Uterus (tissue), 3 donors: ENCODE measurements at regions not wholly inside any gene's neighbourhood (a gene's known extent, or its start where the extent isn't known, plus 50 kb on each side); places are given as distances from the start of the nearest gene placed in this dataset.

Source experiments
- DNase-seq, 2 donors: peaks; one replicate each; pipeline ENCODE4 v3.0.0-alpha.2; 2019 to 2020
- H3K27ac ChIP-seq, 2 donors: fragments of 200-600 bp; sonication (generic); 1 replicate in 1 of 2; 2 replicates in 1 of 2; pipeline ENCODE4 v1.5.1; 2016 to 2018
- H3K27me3 ChIP-seq, 2 donors: fragments of 200-600 bp; sonication (generic); one replicate each; pipeline ENCODE4 v1.5.1; 2018 to 2019; ENCODE audit warnings: control low read depth in 1 of 2
- H3K36me3 ChIP-seq, 2 donors: fragments of 200-600 bp; sonication (generic); one replicate each; pipeline ENCODE4 v1.5.1; 2019; ENCODE audit warnings: control low read depth in 1 of 2
- H3K4me1 ChIP-seq, 2 donors: fragments of 200-600 bp; sonication (generic); one replicate each; pipeline ENCODE4 v1.5.1; 2018 to 2019; ENCODE audit warnings: control low read depth in 1 of 2
- H3K4me3 ChIP-seq, 2 donors: fragments of 200-600 bp; sonication (generic); 1 replicate in 1 of 2; 2 replicates in 1 of 2; pipeline ENCODE4 v1.5.1; 2018 to 2019; ENCODE audit warnings: mild to moderate bottlenecking in 1 of 2
- H3K9me3 ChIP-seq, 2 donors: fragments of 200-600 bp; sonication (generic); one replicate each; pipeline ENCODE4 v1.5.1; 2019; ENCODE audit warnings: control low read depth in 1 of 2
- POLR2A ChIP-seq, 2 donors: fragments of 450-650 bp; IDR thresholded peaks; one replicate each; pipeline ENCODE4 v1.6.1; 2016; ENCODE audit warnings: antibody characterized with exemption in 2 of 2, mild to moderate bottlenecking in 1 of 2, moderate library complexity in 1 of 2
- intact Hi-C: fragments of 100-400 bp; cut with DNase I; formaldehyde crosslinking; loops from one replicate; pipeline ENCODE4 v1.15.1; 2023; ENCODE audit warnings: low total_unique reads
- TF ChIP-seq, protein P1 (sequence below), 4 experiments: fragments of 200-600 bp in 2 of 4; fragments of 450-650 bp in 2 of 4; sonication (generic) in 2 of 4; IDR thresholded peaks; one replicate each; pipeline ENCODE4 v1.5.1; 2016 to 2019; ENCODE audit warnings: antibody characterized with exemption in 4 of 4, mild to moderate bottlenecking in 2 of 4, moderate library complexity in 1 of 4
- donor health status: DM: yes; HTN: yes; CAD: no.

DNA sequence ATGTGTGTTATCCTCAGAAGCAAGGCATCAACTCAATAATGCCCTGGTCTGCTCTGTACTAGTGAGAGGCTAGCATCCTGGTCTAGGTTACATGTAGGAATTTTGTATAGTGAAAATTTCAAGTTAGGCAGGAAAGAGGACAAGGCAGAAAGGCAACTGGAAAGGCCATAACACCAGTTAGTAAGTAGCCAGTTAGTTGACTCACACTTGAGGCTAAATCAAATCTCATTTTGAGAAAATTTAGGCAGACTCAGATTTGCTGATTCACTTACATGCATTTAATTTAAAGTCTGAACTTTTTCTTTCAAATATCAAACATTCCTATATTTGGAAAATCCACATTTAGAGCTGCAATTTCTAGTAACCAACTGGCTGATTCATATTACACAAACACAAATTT is 184.5 kb upstream of the TCF21 start:
- no peaks in the 10 kb centered on the region for H3K4me1 ChIP-seq
- H3K27me3 ChIP-seq: no peaks in the 10 kb centered on the region
- TF ChIP-seq, protein P1, sequence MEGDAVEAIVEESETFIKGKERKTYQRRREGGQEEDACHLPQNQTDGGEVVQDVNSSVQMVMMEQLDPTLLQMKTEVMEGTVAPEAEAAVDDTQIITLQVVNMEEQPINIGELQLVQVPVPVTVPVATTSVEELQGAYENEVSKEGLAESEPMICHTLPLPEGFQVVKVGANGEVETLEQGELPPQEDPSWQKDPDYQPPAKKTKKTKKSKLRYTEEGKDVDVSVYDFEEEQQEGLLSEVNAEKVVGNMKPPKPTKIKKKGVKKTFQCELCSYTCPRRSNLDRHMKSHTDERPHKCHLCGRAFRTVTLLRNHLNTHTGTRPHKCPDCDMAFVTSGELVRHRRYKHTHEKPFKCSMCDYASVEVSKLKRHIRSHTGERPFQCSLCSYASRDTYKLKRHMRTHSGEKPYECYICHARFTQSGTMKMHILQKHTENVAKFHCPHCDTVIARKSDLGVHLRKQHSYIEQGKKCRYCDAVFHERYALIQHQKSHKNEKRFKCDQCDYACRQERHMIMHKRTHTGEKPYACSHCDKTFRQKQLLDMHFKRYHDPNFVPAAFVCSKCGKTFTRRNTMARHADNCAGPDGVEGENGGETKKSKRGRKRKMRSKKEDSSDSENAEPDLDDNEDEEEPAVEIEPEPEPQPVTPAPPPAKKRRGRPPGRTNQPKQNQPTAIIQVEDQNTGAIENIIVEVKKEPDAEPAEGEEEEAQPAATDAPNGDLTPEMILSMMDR (IDR thresholded peaks at IDR 0.05): no peak
- H3K9me3 ChIP-seq: no peaks in the 10 kb centered on the region
- no peaks in the 10 kb centered on the region for H3K36me3 ChIP-seq
- no peak for DNase-seq
- peak overlapping the region in 1 of 2 donors; percentile 17 for H3K27ac ChIP-seq
- no peak overlapping the region for H3K4me3 ChIP-seq
- intact Hi-C loops: no loop called here

DNA sequence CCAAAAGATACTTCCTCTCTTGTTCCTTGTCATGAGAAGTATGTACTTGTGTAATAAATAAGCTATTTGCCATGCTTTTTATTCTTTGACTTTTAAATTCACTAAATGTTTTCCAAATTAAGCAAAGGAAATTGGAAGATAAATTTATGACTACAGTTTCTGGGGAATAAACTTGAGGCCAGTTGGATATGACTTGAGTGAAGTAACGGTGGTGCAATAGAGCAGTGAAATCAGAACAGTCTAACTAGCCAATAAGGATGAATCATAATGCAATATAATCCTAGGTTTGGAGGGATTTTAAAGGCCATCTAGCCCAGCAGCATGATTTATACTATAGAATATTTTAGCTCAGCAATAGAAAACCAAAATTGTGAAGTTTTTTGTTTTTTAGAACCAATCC is 183.8 kb upstream of the TCF21 start:
- Histone ChIP-seq H3K27ac (peak overlapping the region in 1 of 2 donors; percentile 21), H3K4me1 (no peaks in the 10 kb centered on the region), H3K27me3 (no peaks in the 10 kb centered on the region), H3K4me3 (no peak overlapping the region), H3K36me3 (no peaks in the 10 kb centered on the region), H3K9me3 (no peaks in the 10 kb centered on the region)
- intact Hi-C loops: no loop called here
- no peak for DNase-seq
- TF ChIP-seq, protein P1 (IDR thresholded peaks at IDR 0.05): no peak
- no peak for TF ChIP-seq POLR2A (IDR thresholded peaks at IDR 0.05)

DNA sequence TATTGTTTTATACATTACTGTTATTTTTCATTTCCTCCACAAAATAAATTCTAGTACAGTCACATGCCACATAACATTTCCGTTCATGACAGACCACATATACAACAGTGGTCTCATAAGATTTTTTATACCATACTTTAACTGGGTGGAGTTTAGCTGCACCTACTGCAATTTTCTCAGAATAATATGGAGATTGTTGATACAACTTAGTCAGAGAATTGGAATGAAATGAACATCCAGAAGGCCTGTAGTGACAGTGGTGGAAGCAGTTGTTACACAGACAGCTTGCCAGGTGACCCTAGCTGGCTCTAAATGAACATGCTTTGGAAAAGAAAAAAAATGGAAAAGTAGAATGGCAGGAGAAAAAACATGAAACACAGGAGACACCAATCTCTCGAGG is 183.2 kb upstream of the TCF21 start:
- H3K4me3 ChIP-seq: no peak overlapping the region
- DNase-seq: no peak
- no peak for TF ChIP-seq POLR2A (IDR thresholded peaks at IDR 0.05)
- TF ChIP-seq, protein P1 (IDR thresholded peaks at IDR 0.05): no peak
- no peak overlapping the region for H3K27ac ChIP-seq
- H3K4me1 ChIP-seq: no peaks in the 10 kb centered on the region
- no peaks in the 10 kb centered on the region for H3K36me3 ChIP-seq
- intact Hi-C loops: no loop called here
- H3K27me3 ChIP-seq: no peaks in the 10 kb centered on the region
- H3K9me3 ChIP-seq: no peaks in the 10 kb centered on the region

DNA sequence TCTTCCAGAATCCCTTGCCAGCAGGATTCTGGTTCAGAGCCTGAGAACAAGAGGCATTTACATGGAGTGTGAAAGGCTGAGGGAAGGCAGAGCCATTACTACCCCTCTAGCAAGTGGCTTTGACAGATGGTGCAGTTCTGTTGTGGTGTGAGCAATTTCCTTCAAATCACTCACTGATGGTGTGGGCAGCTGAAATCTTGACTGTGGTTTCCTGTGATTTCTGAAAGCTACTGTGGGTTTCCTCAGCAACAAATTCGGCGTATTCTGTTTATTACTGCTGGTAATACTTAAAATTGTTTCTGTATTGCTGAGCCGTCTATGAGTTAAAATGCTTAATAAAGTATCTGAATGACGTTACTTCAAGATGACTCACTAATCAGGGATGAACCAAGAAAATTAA is 181.5 kb upstream of the TCF21 start:
- Histone ChIP-seq H3K36me3 (no peaks in the 10 kb centered on the region), H3K27me3 (no peaks in the 10 kb centered on the region), H3K4me1 (no peaks in the 10 kb centered on the region), H3K9me3 (no peaks in the 10 kb centered on the region), H3K27ac (no peak overlapping the region), H3K4me3 (no peak overlapping the region)
- intact Hi-C loops: no loop called here
- DNase-seq: no peak
- TF ChIP-seq, protein P1 (IDR thresholded peaks at IDR 0.05): no peak
- no peak for TF ChIP-seq POLR2A (IDR thresholded peaks at IDR 0.05)

DNA sequence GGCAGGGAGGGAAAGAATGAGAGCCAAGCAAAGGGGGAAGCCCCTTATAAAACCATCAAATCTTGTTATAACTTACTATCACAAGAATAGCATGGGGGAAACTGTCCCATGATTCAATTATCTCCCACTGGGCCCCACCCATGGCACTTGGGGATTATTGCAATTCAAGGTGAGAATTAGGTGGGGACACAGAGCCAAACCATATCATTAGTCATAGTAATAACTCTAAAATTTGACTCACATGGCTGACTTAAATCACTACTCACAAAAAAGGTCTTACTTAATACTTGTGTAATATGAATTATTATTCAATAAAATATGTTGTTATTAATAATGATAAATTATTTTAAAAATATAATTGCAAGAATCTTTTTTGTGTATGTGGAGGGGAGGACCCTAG is 178.1 kb upstream of the TCF21 start:
- Histone ChIP-seq H3K27ac (no peak overlapping the region), H3K36me3 (no peaks in the 10 kb centered on the region), H3K4me1 (no peaks in the 10 kb centered on the region), H3K4me3 (no peak overlapping the region), H3K9me3 (no peaks in the 10 kb centered on the region), H3K27me3 (no peaks in the 10 kb centered on the region)
- DNase-seq: no peak
- TF ChIP-seq, protein P1 (IDR thresholded peaks at IDR 0.05): no peak
- TF ChIP-seq POLR2A (IDR thresholded peaks at IDR 0.05): no peak
- intact Hi-C loops: no loop called here
